ENCODE measurements at regions not wholly inside any gene's neighbourhood (a gene's known extent, or its start where the extent isn't known, plus 50 kb on each side); places are given as distances from the start of the nearest gene placed in this dataset.

GRCh38 chr2:193583638-193584400, 1389.1 kb upstream of the TMEFF2 start:
- H3K27ac ChIP-seq = no peak overlapping the region
- 63 to 69% (median 67%) methylated on average over 9 of the region's 9 CpGs for WGBS, 5 donors
- TF ChIP-seq, protein P1, sequence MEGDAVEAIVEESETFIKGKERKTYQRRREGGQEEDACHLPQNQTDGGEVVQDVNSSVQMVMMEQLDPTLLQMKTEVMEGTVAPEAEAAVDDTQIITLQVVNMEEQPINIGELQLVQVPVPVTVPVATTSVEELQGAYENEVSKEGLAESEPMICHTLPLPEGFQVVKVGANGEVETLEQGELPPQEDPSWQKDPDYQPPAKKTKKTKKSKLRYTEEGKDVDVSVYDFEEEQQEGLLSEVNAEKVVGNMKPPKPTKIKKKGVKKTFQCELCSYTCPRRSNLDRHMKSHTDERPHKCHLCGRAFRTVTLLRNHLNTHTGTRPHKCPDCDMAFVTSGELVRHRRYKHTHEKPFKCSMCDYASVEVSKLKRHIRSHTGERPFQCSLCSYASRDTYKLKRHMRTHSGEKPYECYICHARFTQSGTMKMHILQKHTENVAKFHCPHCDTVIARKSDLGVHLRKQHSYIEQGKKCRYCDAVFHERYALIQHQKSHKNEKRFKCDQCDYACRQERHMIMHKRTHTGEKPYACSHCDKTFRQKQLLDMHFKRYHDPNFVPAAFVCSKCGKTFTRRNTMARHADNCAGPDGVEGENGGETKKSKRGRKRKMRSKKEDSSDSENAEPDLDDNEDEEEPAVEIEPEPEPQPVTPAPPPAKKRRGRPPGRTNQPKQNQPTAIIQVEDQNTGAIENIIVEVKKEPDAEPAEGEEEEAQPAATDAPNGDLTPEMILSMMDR (IDR thresholded peaks at IDR 0.05) = no peak
- TF ChIP-seq POLR2A (IDR thresholded peaks at IDR 0.05) (no peak), EP300 (IDR thresholded peaks at IDR 0.05) (no peak), POLR2AphosphoS5 (IDR thresholded peaks at IDR 0.05) (no peak)
- DNase-seq = peak in 1 of 2 donors; percentile 6
- intact Hi-C loops (cut with DNase I; ENCODE audit: low total_unique reads) = no loop called here
- no peak overlapping the region for H3K4me3 ChIP-seq
- H3K9me3 ChIP-seq = no peaks in the 10 kb centered on the region
- no peaks in the 10 kb centered on the region for H3K4me1 ChIP-seq
- H3K36me3 ChIP-seq = no peaks in the 10 kb centered on the region
- H3K27me3 ChIP-seq = no peaks in the 10 kb centered on the region

GRCh38 chr2:193581807-193582206, 1387.1 kb upstream of the TMEFF2 start:
- H3K4me3 ChIP-seq = no peak overlapping the region
- no peaks in the 10 kb centered on the region for H3K4me1 ChIP-seq
- no peaks in the 10 kb centered on the region for H3K27me3 ChIP-seq
- no peak for DNase-seq
- H3K27ac ChIP-seq = no peak overlapping the region
- no peak for TF ChIP-seq EP300 (IDR thresholded peaks at IDR 0.05)
- TF ChIP-seq POLR2A (IDR thresholded peaks at IDR 0.05) = no peak
- no peak for TF ChIP-seq POLR2AphosphoS5 (IDR thresholded peaks at IDR 0.05)
- TF ChIP-seq, protein P1 (IDR thresholded peaks at IDR 0.05) = no peak
- intact Hi-C loops (cut with DNase I; ENCODE audit: low total_unique reads) = no loop called here
- WGBS, 5 donors = 85 to 95% (median 89%) methylated on average over 1 of the region's 1 CpG
- no peaks in the 10 kb centered on the region for H3K9me3 ChIP-seq
- no peaks in the 10 kb centered on the region for H3K36me3 ChIP-seq

DNA sequence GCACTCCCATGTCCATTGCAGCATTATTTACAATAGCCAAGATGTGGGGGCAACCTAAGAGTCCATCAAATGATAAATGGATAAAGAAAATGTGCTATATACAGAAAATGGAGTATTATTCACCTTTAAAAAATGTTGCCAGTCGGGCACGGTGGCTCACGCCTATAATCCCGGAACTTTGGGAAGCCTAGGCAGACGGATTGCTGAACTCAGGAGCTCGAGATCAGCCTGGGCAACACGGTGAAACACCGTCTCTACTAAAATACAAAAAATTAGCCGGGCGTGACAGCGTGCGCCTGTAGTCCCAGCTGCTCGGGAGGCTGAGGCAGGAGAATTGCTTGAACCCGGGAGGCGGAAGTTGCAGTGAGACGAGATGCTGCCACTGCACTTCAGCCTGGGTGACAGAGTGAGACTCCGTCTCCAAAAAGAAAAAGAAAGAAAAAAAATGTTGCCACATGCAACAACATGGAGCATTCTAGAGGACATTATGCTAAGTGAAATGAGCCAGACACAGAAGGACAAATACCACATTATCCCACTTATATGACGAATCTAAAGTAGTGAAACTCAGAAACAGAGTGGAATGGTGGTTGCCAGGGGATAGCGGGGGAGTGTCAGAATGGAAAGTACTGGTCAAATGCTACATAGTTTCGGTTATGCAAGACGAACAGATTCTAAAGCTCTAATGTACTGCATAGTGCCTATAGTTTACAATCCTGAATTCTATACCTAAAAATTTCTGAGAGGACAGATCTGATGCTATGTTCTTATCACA, 1385.6 kb upstream of the TMEFF2 start:
- no peak for TF ChIP-seq POLR2AphosphoS5 (IDR thresholded peaks at IDR 0.05)
- TF ChIP-seq EP300 (IDR thresholded peaks at IDR 0.05) = no peak
- TF ChIP-seq, protein P1 (IDR thresholded peaks at IDR 0.05) = no peak
- no peak for TF ChIP-seq POLR2A (IDR thresholded peaks at IDR 0.05)
- DNase-seq = no peak
- H3K4me3 ChIP-seq = no peak overlapping the region
- intact Hi-C loops (cut with DNase I; ENCODE audit: low total_unique reads) = no loop called here
- 91 to 94% (median 92%) methylated on average over 21 of the region's 21 CpGs for whole genome bisulfite sequencing, 5 donors
- no peaks in the 10 kb centered on the region for H3K4me1 ChIP-seq
- no peaks in the 10 kb centered on the region for H3K27me3 ChIP-seq
- no peaks in the 10 kb centered on the region for H3K36me3 ChIP-seq
- H3K27ac ChIP-seq = no peak overlapping the region
- H3K9me3 ChIP-seq = no peaks in the 10 kb centered on the region

DNA sequence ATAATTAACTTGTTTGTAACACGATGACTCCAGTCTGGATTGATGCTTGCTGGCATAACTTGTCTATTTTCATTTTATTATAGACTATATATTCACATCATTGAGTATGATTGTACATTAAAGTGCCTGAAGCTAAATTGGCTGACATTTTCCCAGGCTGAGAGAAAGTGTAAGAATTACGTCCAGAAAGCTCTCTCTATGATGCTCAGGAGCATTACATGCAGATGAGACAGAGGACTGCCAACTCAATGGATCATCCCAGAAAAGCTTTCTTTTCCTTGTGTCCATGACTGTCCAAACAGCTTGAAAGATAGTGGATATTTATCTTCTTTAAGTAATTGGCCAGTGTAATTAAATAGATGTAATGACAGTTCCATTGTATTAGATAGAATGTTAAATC, 1372.2 kb upstream of the TMEFF2 start:
- DNase-seq = no peak
- H3K27me3 ChIP-seq = no peaks in the 10 kb centered on the region
- no peaks in the 10 kb centered on the region for H3K9me3 ChIP-seq
- no peaks in the 10 kb centered on the region for H3K4me1 ChIP-seq
- TF ChIP-seq POLR2A (IDR thresholded peaks at IDR 0.05) (no peak), POLR2AphosphoS5 (IDR thresholded peaks at IDR 0.05) (no peak), EP300 (IDR thresholded peaks at IDR 0.05) (no peak)
- TF ChIP-seq, protein P1 (IDR thresholded peaks at IDR 0.05) = no peak
- no peaks in the 10 kb centered on the region for H3K36me3 ChIP-seq
- WGBS, 5 donors = 71 to 89% (median 81%) methylated on average over 2 of the region's 2 CpGs
- no peak overlapping the region for H3K4me3 ChIP-seq
- no peak overlapping the region for H3K27ac ChIP-seq
- intact Hi-C loops (cut with DNase I; ENCODE audit: low total_unique reads) = no loop called here

All from stomach (tissue), 8 donors.